A549 (cell line): ENCODE measurements at regions not wholly inside any gene's neighbourhood (a gene's known extent, or its start where the extent isn't known, plus 50 kb on each side); places are given as distances from the start of the nearest gene placed in this dataset.

Experiments
- ATAC-seq, 2 experiments: fragments of 200-7000 bp in 1 of 2; fragments of >200 bp in 1 of 2; cut with Nextera tagmentation in 1 of 2; cut with Tn5 transposase in 1 of 2; 3 replicates each; pipeline versions ENCODE4 v1.8.0 to v1.9.1; 2018 to 2020; ENCODE audit warnings: mild to moderate bottlenecking in 1 of 2, moderate library complexity in 1 of 2
- CTCF ChIA-PET: fragments of 300-600 bp; sonication (Branson Sonifier 250); formaldehyde crosslinking; extraction: SDS; loops from one replicate; lab custom pipeline; 2021; ENCODE audit warnings: antibody characterized with exemption, inconsistent platforms; lab: Yijun Ruan, JAX
- POLR2A ChIA-PET: fragments of 350-600 bp; formaldehyde crosslinking; extraction: SDS; loops from one replicate; lab custom pipeline; 2021; ENCODE audit warnings: antibody characterized with exemption, inconsistent platforms; lab: Yijun Ruan, JAX
- DNase-seq, 2 experiments: peaks; one replicate each; pipeline versions ENCODE4 v3.0.0 to v3.0.0-alpha.2; 2011 to 2016; ENCODE audit warnings: low read depth in 1 of 2, low spot score in 1 of 2
- FAIRE-seq: peaks from 2 replicates; lab custom pipeline; 2011; peaks lifted over from hg19 to GRCh38; lab: Jason Lieb, UNC
- H3K27ac ChIP-seq, 2 experiments: fragments of >200 bp; sonication (Bioruptor Twin); formaldehyde crosslinking; 3 replicates each; pipeline ENCODE4 v1.5.1; 2016 to 2017
- H3K4me1 ChIP-seq: fragments of >200 bp; sonication (Bioruptor Twin); formaldehyde crosslinking; 3 replicates; pipeline ENCODE4 v1.6.1; 2016
- H3K4me2 ChIP-seq: fragments of >200 bp; sonication (Bioruptor Twin); formaldehyde crosslinking; 3 replicates; pipeline ENCODE4 v1.6.1; 2016
- H3K4me3 ChIP-seq: fragments of >200 bp; sonication (Bioruptor Twin); formaldehyde crosslinking; 3 replicates; pipeline ENCODE4 v1.5.1; 2016
- H3K9me3 ChIP-seq: fragments of >200 bp; sonication (Bioruptor Twin); formaldehyde crosslinking; 3 replicates; pipeline ENCODE4 v1.6.1; 2016
- BHLHE40 ChIP-seq: IDR thresholded peaks from 2 replicates; pipeline ENCODE4 v1.6.1; 2012; ENCODE audit warnings: low read depth, low read length, inconsistent platforms
- CBX2 ChIP-seq: fragments of 200-600 bp; sonication (generic); IDR thresholded peaks from 2 replicates; pipeline ENCODE4 v1.6.1; 2016; ENCODE audit warnings: low read depth, mild to moderate bottlenecking, borderline replicate concordance
- CHD2 ChIP-seq: fragments of 150-350 bp; IDR thresholded peaks from 2 replicates; pipeline ENCODE4 v1.6.1; 2014; ENCODE audit warnings: low read length; ENCODE audit not compliant: partially characterized antibody
- CHD4 ChIP-seq: fragments of 200-600 bp; sonication (generic); IDR thresholded peaks from 2 replicates; pipeline ENCODE4 v1.6.1; 2016; ENCODE audit warnings: antibody characterized with exemption, mild to moderate bottlenecking, borderline replicate concordance
- E2F6 ChIP-seq: IDR thresholded peaks from 2 replicates; pipeline ENCODE4 v1.6.1; 2012; ENCODE audit warnings: low read depth, borderline replicate concordance
- EHF ChIP-seq: fragments of 250-450 bp; sonication (Bioruptor Pico); IDR thresholded peaks from 2 replicates; pipeline ENCODE4 v1.5.0; 2020; ENCODE audit warnings: mild to moderate bottlenecking
- EHMT2 ChIP-seq: fragments of 200-600 bp; sonication (generic); IDR thresholded peaks from 2 replicates; pipeline ENCODE4 v1.6.1; 2016; ENCODE audit warnings: antibody characterized with exemption, low read depth, mild to moderate bottlenecking, moderate library complexity
- FOSB ChIP-seq: fragments of 250-450 bp; sonication (Bioruptor Pico); IDR thresholded peaks from 2 replicates; pipeline ENCODE4 v1.5.0; 2020; ENCODE audit warnings: mild to moderate bottlenecking, moderate library complexity
- FOSL2 ChIP-seq, 2 experiments: fragments of 450-650 bp in 1 of 2; fragments of >200 bp in 1 of 2; sonication (Bioruptor Twin) in 1 of 2; formaldehyde crosslinking; IDR thresholded peaks; 2 replicates each; pipeline versions ENCODE4 v1.5.0 to v1.6.1; 2016 to 2020; ENCODE audit warnings: mild to moderate bottlenecking in 1 of 2, moderate library complexity in 1 of 2
- FOXS1 ChIP-seq: fragments of 250-450 bp; sonication (Bioruptor Pico); IDR thresholded peaks from 2 replicates; pipeline ENCODE4 v1.5.0; 2020; ENCODE audit warnings: mild to moderate bottlenecking, moderate library complexity
- HDAC2 ChIP-seq: fragments of 200-600 bp; sonication (generic); IDR thresholded peaks from 2 replicates; pipeline ENCODE4 v1.6.1; 2016
- HMGXB4 ChIP-seq: fragments of 250-450 bp; sonication (Bioruptor Pico); IDR thresholded peaks from 2 replicates; pipeline ENCODE4 v1.5.0; 2021; ENCODE audit warnings: mild to moderate bottlenecking, moderate library complexity, borderline replicate concordance
- HOXB13 ChIP-seq: fragments of 250-450 bp; sonication (Bioruptor Pico); IDR thresholded peaks from 2 replicates; pipeline ENCODE4 v1.5.0; 2020; ENCODE audit warnings: low read depth, mild to moderate bottlenecking, moderate library complexity
- HOXB5 ChIP-seq: fragments of 250-450 bp; sonication (Bioruptor Pico); IDR thresholded peaks from 2 replicates; pipeline ENCODE4 v1.5.0; 2020; ENCODE audit warnings: mild to moderate bottlenecking, moderate library complexity
- JUN ChIP-seq, 2 experiments: fragments of >200 bp; sonication (Bioruptor Twin); formaldehyde crosslinking; IDR thresholded peaks; 2 replicates in 1 of 2; 3 replicates in 1 of 2; pipeline ENCODE4 v1.6.1; 2016 to 2017
- JUNB ChIP-seq: fragments of >200 bp; sonication (Bioruptor Twin); formaldehyde crosslinking; IDR thresholded peaks from 2 replicates; pipeline ENCODE4 v1.6.1; 2016
- KDM1A ChIP-seq: fragments of 200-600 bp; sonication (generic); IDR thresholded peaks from 2 replicates; pipeline ENCODE4 v1.6.1; 2016; ENCODE audit warnings: low read depth, mild to moderate bottlenecking
- MAZ ChIP-seq: fragments of 150-350 bp; IDR thresholded peaks from 2 replicates; pipeline ENCODE4 v1.6.1; 2014; ENCODE audit warnings: antibody characterized with exemption, low read depth, low read length, borderline replicate concordance
- NFE2L2 ChIP-seq: fragments of 150-350 bp; conservative IDR thresholded peaks from 2 replicates; pipeline ENCODE4 v1.6.1; 2014; ENCODE audit warnings: low read length
- NPAS2 ChIP-seq: fragments of 250-450 bp; sonication (Bioruptor Pico); IDR thresholded peaks from 2 replicates; pipeline ENCODE4 v1.8.0; 2022; ENCODE audit warnings: mild to moderate bottlenecking, moderate library complexity, borderline replicate concordance
- NR3C1 ChIP-seq: fragments of >200 bp; sonication (Bioruptor Twin); formaldehyde crosslinking; IDR thresholded peaks from 3 replicates; pipeline ENCODE4 v1.6.1; 2017
- PHF8 ChIP-seq: fragments of 200-600 bp; sonication (generic); IDR thresholded peaks from 2 replicates; pipeline ENCODE4 v1.6.1; 2016; ENCODE audit warnings: low read depth, mild to moderate bottlenecking, antibody characterized with exemption, moderate library complexity, borderline replicate concordance
- RARB ChIP-seq: fragments of 250-450 bp; sonication (Bioruptor Pico); IDR thresholded peaks from 2 replicates; pipeline ENCODE4 v1.8.0; 2021; ENCODE audit warnings: mild to moderate bottlenecking, moderate library complexity
- SMC3 ChIP-seq: fragments of >200 bp; sonication (Bioruptor Twin); formaldehyde crosslinking; IDR thresholded peaks from 3 replicates; pipeline ENCODE4 v1.6.1; 2018; ENCODE audit warnings: inconsistent platforms
- SREBF2 ChIP-seq: fragments of 450-650 bp; IDR thresholded peaks from 2 replicates; pipeline ENCODE4 v1.6.1; 2014; ENCODE audit warnings: mild to moderate bottlenecking, moderate library complexity
- TP53 ChIP-seq: fragments of 250-450 bp; sonication (Bioruptor Pico); IDR thresholded peaks from 2 replicates; pipeline ENCODE4 v1.5.0; 2021; ENCODE audit warnings: mild to moderate bottlenecking, moderate library complexity
- ZFP36 ChIP-seq: fragments of 450-650 bp; IDR thresholded peaks from 2 replicates; pipeline ENCODE4 v1.6.1; 2014; ENCODE audit warnings: borderline replicate concordance; ENCODE audit not compliant: partially characterized antibody
- ZSCAN20 ChIP-seq: fragments of 250-450 bp; sonication (Bioruptor Pico); IDR thresholded peaks from 2 replicates; pipeline ENCODE4 v1.8.0; 2022; ENCODE audit warnings: mild to moderate bottlenecking, moderate library complexity
- WGBS: methylation state at CpG from one replicate; pipeline ENCODE4 v1.1.6; 2017; ENCODE audit errors: missing lambda C conversion rate; 5-methylcytosine and 5-hydroxymethylcytosine counted together
- TF ChIP-seq, protein P1 (sequence below): IDR thresholded peaks from 2 replicates; pipeline ENCODE4 v1.6.1; 2012
- TF ChIP-seq, protein P2 (sequence below): IDR thresholded peaks from 2 replicates; pipeline ENCODE4 v1.6.1; 2012

DNA sequence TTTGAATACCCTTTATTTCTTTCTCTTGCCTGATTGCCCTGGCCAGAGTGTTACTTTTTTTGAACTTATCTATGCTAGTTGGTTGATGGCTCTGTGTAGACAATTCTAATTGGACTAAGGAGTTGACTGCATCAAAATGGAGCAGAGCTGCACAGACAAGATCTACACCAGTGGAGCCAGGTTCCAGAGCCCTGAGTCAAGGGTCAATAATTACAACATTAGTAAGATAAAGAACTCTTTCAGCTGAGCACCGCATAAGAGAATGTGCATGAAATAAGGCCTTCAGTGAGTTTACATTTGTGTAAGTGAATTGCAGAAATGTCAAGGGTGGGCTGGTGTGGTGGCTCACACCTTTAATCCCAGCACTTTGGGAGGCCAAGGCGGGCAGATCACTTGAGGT is 599.7 kb upstream of the TENM3 start:
- FAIRE-seq (no peak), DNase-seq (no peak), ATAC-seq (no peak)
- H3K4me3 ChIP-seq: no peak overlapping the region
- H3K4me1 ChIP-seq: no peaks in the 10 kb centered on the region
- no peak overlapping the region for H3K4me2 ChIP-seq
- no peak for TF ChIP-seq FOXS1 (CRISPR knock-in tag)
- no peak for TF ChIP-seq NFE2L2
- TF ChIP-seq E2F6: no peak
- no peak for TF ChIP-seq NR3C1
- TF ChIP-seq HDAC2: no peak
- TF ChIP-seq, protein P1, sequence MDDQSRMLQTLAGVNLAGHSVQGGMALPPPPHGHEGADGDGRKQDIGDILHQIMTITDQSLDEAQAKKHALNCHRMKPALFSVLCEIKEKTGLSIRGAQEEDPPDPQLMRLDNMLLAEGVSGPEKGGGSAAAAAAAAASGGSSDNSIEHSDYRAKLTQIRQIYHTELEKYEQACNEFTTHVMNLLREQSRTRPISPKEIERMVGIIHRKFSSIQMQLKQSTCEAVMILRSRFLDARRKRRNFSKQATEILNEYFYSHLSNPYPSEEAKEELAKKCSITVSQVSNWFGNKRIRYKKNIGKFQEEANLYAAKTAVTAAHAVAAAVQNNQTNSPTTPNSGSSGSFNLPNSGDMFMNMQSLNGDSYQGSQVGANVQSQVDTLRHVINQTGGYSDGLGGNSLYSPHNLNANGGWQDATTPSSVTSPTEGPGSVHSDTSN: no peak
- TF ChIP-seq NPAS2 (CRISPR knock-in tag): no peak
- no peak for TF ChIP-seq FOSB (CRISPR knock-in tag)
- TF ChIP-seq HOXB13 (CRISPR knock-in tag): no peak
- no peak for TF ChIP-seq HOXB5 (CRISPR knock-in tag)
- TF ChIP-seq CHD2: no peak
- TF ChIP-seq BHLHE40: no peak
- TF ChIP-seq EHF (CRISPR knock-in tag): no peak
- no peak for TF ChIP-seq JUN (IDR thresholded peaks at IDR 0.05)
- TF ChIP-seq MAZ: no peak
- no peak for TF ChIP-seq ZFP36
- ChIA-PET CTCF (no interaction called here), POLR2A (no interaction called here)
- no peaks in the 10 kb centered on the region for H3K9me3 ChIP-seq
- no peak overlapping the region for H3K27ac ChIP-seq
- 47% methylated on average over 1 of the region's 2 CpGs for WGBS

GRCh38 chr4:181645489-181645888 is 597.7 kb upstream of the TENM3 start:
- 0% methylated on average over 2 of the region's 2 CpGs for WGBS
- H3K4me2 ChIP-seq: no peak overlapping the region
- ChIA-PET CTCF (no interaction called here), POLR2A (no interaction called here)
- TF ChIP-seq FOSL2 (IDR thresholded peaks at IDR 0.05) (no peak), FOSL2 (CRISPR knock-in tag; IDR thresholded peaks at IDR 0.05) (no peak), CHD4 (no peak), SREBF2 (no peak), KDM1A (no peak), SMC3 (no peak), RARB (CRISPR knock-in tag) (no peak), JUNB (no peak), NR3C1 (no peak), ZSCAN20 (no peak), CBX2 (no peak), HMGXB4 (CRISPR knock-in tag) (no peak), PHF8 (no peak), NPAS2 (CRISPR knock-in tag) (no peak), HOXB5 (CRISPR knock-in tag) (no peak), TP53 (CRISPR knock-in tag) (no peak), BHLHE40 (no peak), EHMT2 (no peak)
- TF ChIP-seq, protein P2, sequence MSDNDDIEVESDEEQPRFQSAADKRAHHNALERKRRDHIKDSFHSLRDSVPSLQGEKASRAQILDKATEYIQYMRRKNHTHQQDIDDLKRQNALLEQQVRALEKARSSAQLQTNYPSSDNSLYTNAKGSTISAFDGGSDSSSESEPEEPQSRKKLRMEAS: no peak
- H3K4me3 ChIP-seq: no peak overlapping the region
- no peak overlapping the region for H3K27ac ChIP-seq
- FAIRE-seq: no peak
- no peaks in the 10 kb centered on the region for H3K9me3 ChIP-seq
- DNase-seq: no peak
- no peaks in the 10 kb centered on the region for H3K4me1 ChIP-seq
- ATAC-seq: no peak
